Transverse colon (tissue), 4 donors: ENCODE measurements at regions not wholly inside any gene's neighbourhood (a gene's known extent, or its start where the extent isn't known, plus 50 kb on each side); places are given as distances from the start of the nearest gene placed in this dataset.

Source experiments
- EP300 ChIP-seq: sonication (generic); formaldehyde crosslinking; IDR thresholded peaks from one replicate; pipeline ENCODE4 v1.6.1; 2017; ENCODE audit warnings: antibody characterized with exemption, low read depth
- POLR2A ChIP-seq: fragments of 450-650 bp; IDR thresholded peaks from one replicate; pipeline ENCODE4 v1.6.1; 2016; ENCODE audit warnings: antibody characterized with exemption, mild to moderate bottlenecking, moderate library complexity
- POLR2AphosphoS5 ChIP-seq, 3 donors: sonication (generic); formaldehyde crosslinking; IDR thresholded peaks; one replicate each; pipeline ENCODE4 v1.6.1; 2016; ENCODE audit warnings: antibody characterized with exemption in 3 of 3
- TF ChIP-seq, protein P1 (sequence below), 5 experiments: fragments of 200-600 bp in 3 of 5; fragments of 450-650 bp in 2 of 5; sonication (generic) in 3 of 5; IDR thresholded peaks; 1 replicate in 2 of 5; 2 replicates in 3 of 5; pipeline ENCODE4 v1.5.1; 2016 to 2017; ENCODE audit warnings: antibody characterized with exemption in 5 of 5, inconsistent platforms in 3 of 5, mild to moderate bottlenecking in 2 of 5, moderate library complexity in 1 of 5

DNA sequence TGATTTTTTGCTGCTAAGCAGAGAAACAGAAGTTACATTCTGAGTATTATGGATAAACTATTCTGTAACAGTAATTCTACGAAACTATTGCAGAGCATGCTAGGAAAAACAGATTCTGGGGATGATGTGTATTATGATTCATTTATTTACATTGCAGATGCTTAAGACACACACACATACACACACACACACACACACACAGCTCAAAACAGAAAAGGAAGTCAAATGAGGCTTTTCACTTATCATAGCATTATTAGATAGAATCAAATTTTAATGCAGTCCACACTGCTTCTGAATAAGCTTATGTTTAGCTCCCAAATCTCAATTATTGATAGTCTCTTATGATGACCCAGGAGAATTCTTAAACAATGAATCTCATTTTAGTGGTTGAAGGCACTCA, 307.2 kb downstream of the HGF start:
- TF ChIP-seq, protein P1, sequence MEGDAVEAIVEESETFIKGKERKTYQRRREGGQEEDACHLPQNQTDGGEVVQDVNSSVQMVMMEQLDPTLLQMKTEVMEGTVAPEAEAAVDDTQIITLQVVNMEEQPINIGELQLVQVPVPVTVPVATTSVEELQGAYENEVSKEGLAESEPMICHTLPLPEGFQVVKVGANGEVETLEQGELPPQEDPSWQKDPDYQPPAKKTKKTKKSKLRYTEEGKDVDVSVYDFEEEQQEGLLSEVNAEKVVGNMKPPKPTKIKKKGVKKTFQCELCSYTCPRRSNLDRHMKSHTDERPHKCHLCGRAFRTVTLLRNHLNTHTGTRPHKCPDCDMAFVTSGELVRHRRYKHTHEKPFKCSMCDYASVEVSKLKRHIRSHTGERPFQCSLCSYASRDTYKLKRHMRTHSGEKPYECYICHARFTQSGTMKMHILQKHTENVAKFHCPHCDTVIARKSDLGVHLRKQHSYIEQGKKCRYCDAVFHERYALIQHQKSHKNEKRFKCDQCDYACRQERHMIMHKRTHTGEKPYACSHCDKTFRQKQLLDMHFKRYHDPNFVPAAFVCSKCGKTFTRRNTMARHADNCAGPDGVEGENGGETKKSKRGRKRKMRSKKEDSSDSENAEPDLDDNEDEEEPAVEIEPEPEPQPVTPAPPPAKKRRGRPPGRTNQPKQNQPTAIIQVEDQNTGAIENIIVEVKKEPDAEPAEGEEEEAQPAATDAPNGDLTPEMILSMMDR (IDR thresholded peaks at IDR 0.05) = no peak
- TF ChIP-seq POLR2A = no peak
- TF ChIP-seq EP300 = no peak
- no peak for TF ChIP-seq POLR2AphosphoS5 (IDR thresholded peaks at IDR 0.05)
